ENCODE measurements at regions not wholly inside any gene's neighbourhood (a gene's known extent, or its start where the extent isn't known, plus 50 kb on each side); places are given as distances from the start of the nearest gene placed in this dataset.

- TF ChIP-seq GATA2 (IDR thresholded peaks at IDR 0.05; ENCODE audit: low read depth, low read length) (no peak), GATA3 (IDR thresholded peaks at IDR 0.05; ENCODE audit: low read depth, low read length) (no peak)
Measured at GRCh38 chr1:70518106-70518505, 107.0 kb downstream of the CTH start.
